MM.1S (cell line): ENCODE measurements at regions not wholly inside any gene's neighbourhood (a gene's known extent, or its start where the extent isn't known, plus 50 kb on each side); places are given as distances from the start of the nearest gene placed in this dataset.

Experiments used
- CTCF ChIP-seq: fragments of 300-600 bp; sonication (generic); IDR thresholded peaks from 2 replicates; pipeline ENCODE4 v1.5.1; 2016; ENCODE audit warnings: antibody characterized with exemption, low read length, mixed read lengths
- EZH2 ChIP-seq: fragments of 300-600 bp; sonication (generic); optimal IDR thresholded peaks from 2 replicates; pipeline ENCODE3; 2017; ENCODE audit warnings: low read depth, mild to moderate bottlenecking, antibody characterized with exemption, low read length, mixed read lengths

- TF ChIP-seq CTCF: no peak
- no peak for TF ChIP-seq EZH2
Measured at GRCh38 chr12:29030006-29030405, 119.1 kb upstream of the FAR2 start.
